ENCODE measurements at regions not wholly inside any gene's neighbourhood (a gene's known extent, or its start where the extent isn't known, plus 50 kb on each side); places are given as distances from the start of the nearest gene placed in this dataset.

GRCh38 chr13:34151885-34152284 is 333.9 kb downstream of the RFC3 start:
- RAD21 ChIA-PET (ENCODE audit: low non-redundant PET in 1 of 2, low total read pairs in 2 of 2, uncharacterized antibody in 2 of 2, unreplicated experiment in 2 of 2): no interaction called here
- DNase-seq (ENCODE audit: low read depth, low spot score): no peak
- no peak for ATAC-seq
- CTCF ChIA-PET: no interaction called here
- no peak overlapping the region for H3K9ac ChIP-seq (ENCODE audit: low read length)
- BruUV-seq (replicated peaks): no TSS peak
- H4K20me1 ChIP-seq (ENCODE audit: insufficient read depth): no peaks in the 10 kb centered on the region
- H3K9me3 ChIP-seq (ENCODE audit: control insufficient read depth in 1 of 2, insufficient read depth in 1 of 2, low read depth in 1 of 2, low read length in 2 of 2): no peaks in the 10 kb centered on the region
- no peak overlapping the region for H3K4me3 ChIP-seq (replicated peaks in 1 of 2; ENCODE audit: low read depth in 1 of 2, low read length in 2 of 2)
- H2AFZ ChIP-seq (ENCODE audit: low read depth, low read length, poor library complexity, severe bottlenecking): no peak overlapping the region
- intact Hi-C loops (cut with micrococcal nuclease): no loop called here
- no peaks in the 10 kb centered on the region for H3K79me2 ChIP-seq (ENCODE audit: insufficient read depth, low read length)
- H3K36me3 ChIP-seq (ENCODE audit: control insufficient read depth in 1 of 2, insufficient read depth in 2 of 2, low read length in 2 of 2): no peaks in the 10 kb centered on the region
- peaks cover 16 to 26% of the 10 kb centered on the region in 2 experiments; a peak in 3 of 4 replicates for H3K4me1 ChIP-seq (ENCODE audit: control insufficient read depth in 1 of 2, insufficient read depth in 2 of 2, low read length in 2 of 2)
- no peak overlapping the region for H3K27ac ChIP-seq (ENCODE audit: low read depth, low read length)
- H3K9me2 ChIP-seq (ENCODE audit: insufficient read depth): no peaks in the 10 kb centered on the region
- TF ChIP-seq YY1 (IDR thresholded peaks at IDR 0.05; ENCODE audit: extremely low read depth, insufficient replicate concordance, low read depth, low read length) (no peak), CEBPB (IDR thresholded peaks at IDR 0.05; ENCODE audit: low read depth) (no peak), SRF (IDR thresholded peaks at IDR 0.05; ENCODE audit: low read depth) (no peak), SIN3A (IDR thresholded peaks at IDR 0.05; ENCODE audit: low read depth) (no peak), JUND (IDR thresholded peaks at IDR 0.05) (no peak), RAD21 (IDR thresholded peaks at IDR 0.05; ENCODE audit: low read depth) (no peak), ATF3 (IDR thresholded peaks at IDR 0.05) (no peak), POLR2AphosphoS5 (IDR thresholded peaks at IDR 0.05; ENCODE audit: low read depth, low read length) (no peak), EGR1 (IDR thresholded peaks at IDR 0.05; ENCODE audit: low read depth) (no peak), CTCF (IDR thresholded peaks at IDR 0.05 in 2 of 3, conservative IDR thresholded peaks at IDR 0.05 in 1 of 3; ENCODE audit: borderline replicate concordance in 1 of 3, insufficient read depth in 1 of 3, low read depth in 2 of 3, low read length in 2 of 3) (no peak), MAX (IDR thresholded peaks at IDR 0.05) (no peak), TCF7L2 (IDR thresholded peaks at IDR 0.05; ENCODE audit: borderline replicate concordance, extremely low read depth, insufficient read depth, insufficient read length) (no peak), ZNF274 (IDR thresholded peaks at IDR 0.05; ENCODE audit: low read depth, low read length) (no peak), ELF1 (IDR thresholded peaks at IDR 0.05; ENCODE audit: borderline replicate concordance, low read depth) (no peak), REST (IDR thresholded peaks at IDR 0.05; ENCODE audit: low read depth) (no peak), ZBTB33 (IDR thresholded peaks at IDR 0.05; ENCODE audit: extremely low read depth, insufficient replicate concordance, low read length) (no peak), POLR2A (IDR thresholded peaks at IDR 0.05; ENCODE audit: borderline replicate concordance, extremely low read depth, insufficient read depth, insufficient read length) (no peak)
- H3K4me2 ChIP-seq (ENCODE audit: low read length): no peak overlapping the region
- no peaks in the 10 kb centered on the region for H3K27me3 ChIP-seq (ENCODE audit: insufficient read depth, low read length)
- POLR2A ChIA-PET: no interaction called here
